Trophoblast cell (in vitro differentiated cells and primary cell): ENCODE measurements at regions not wholly inside any gene's neighbourhood (a gene's known extent, or its start where the extent isn't known, plus 50 kb on each side); places are given as distances from the start of the nearest gene placed in this dataset.
A peak's percentile ranks its signal among the peaks of the same experiment; 100 is the strongest.

Experiments used
- DNase-seq, 2 donors: peaks; one replicate each; pipeline ENCODE4 v3.0.0-alpha.2; 2016
- H2AFZ ChIP-seq: 2 replicates; pipeline ENCODE4 v1.6.1; 2013; ENCODE audit warnings: low read length, moderate library complexity, mild to moderate bottlenecking; ENCODE audit not compliant: insufficient read depth, poor library complexity
- H2AK5ac ChIP-seq: 2 replicates; pipeline ENCODE4 v1.6.1; 2013; ENCODE audit warnings: mild to moderate bottlenecking, low read length
- H2BK120ac ChIP-seq: 2 replicates; pipeline ENCODE4 v1.6.1; 2013; ENCODE audit warnings: low read length, mild to moderate bottlenecking, moderate library complexity; ENCODE audit not compliant: insufficient read depth, poor library complexity
- H2BK12ac ChIP-seq: 2 replicates; pipeline ENCODE4 v1.6.1; 2013; ENCODE audit warnings: mild to moderate bottlenecking, low read length, moderate library complexity
- H2BK5ac ChIP-seq: 2 replicates; pipeline ENCODE4 v1.6.1; 2013; ENCODE audit warnings: low read length, low read depth, moderate library complexity, mild to moderate bottlenecking; ENCODE audit not compliant: poor library complexity
- H3K14ac ChIP-seq: 2 replicates; pipeline ENCODE4 v1.6.1; 2013; ENCODE audit warnings: mild to moderate bottlenecking, low read length
- H3K18ac ChIP-seq: 2 replicates; pipeline ENCODE4 v1.6.1; 2013; ENCODE audit warnings: mild to moderate bottlenecking, low read length
- H3K23ac ChIP-seq: 2 replicates; pipeline ENCODE4 v1.6.1; 2013; ENCODE audit warnings: low read length
- H3K27ac ChIP-seq: 2 replicates; pipeline ENCODE4 v1.5.1; 2013; ENCODE audit warnings: low read depth, mild to moderate bottlenecking, inconsistent platforms, low read length, moderate library complexity
- H3K27me3 ChIP-seq: 2 replicates; pipeline ENCODE4 v1.6.1; 2013; ENCODE audit warnings: inconsistent platforms, mild to moderate bottlenecking, low read length, moderate library complexity; ENCODE audit not compliant: insufficient read depth
- H3K36me3 ChIP-seq, 2 experiments: 1 replicate in 1 of 2; 2 replicates in 1 of 2; pipeline ENCODE4 v1.6.1; 2013; ENCODE audit warnings: low read length in 2 of 2, mild to moderate bottlenecking in 2 of 2, moderate library complexity in 1 of 2; ENCODE audit not compliant: insufficient read depth in 2 of 2, control insufficient read depth in 1 of 2
- H3K4ac ChIP-seq: 2 replicates; pipeline ENCODE4 v1.6.1; 2013; ENCODE audit warnings: low read depth, mild to moderate bottlenecking, low read length, moderate library complexity
- H3K4me1 ChIP-seq, 2 experiments: 1 replicate in 1 of 2; 2 replicates in 1 of 2; pipeline ENCODE4 v1.6.1; 2013; ENCODE audit warnings: low read length in 2 of 2, mild to moderate bottlenecking in 2 of 2, moderate library complexity in 1 of 2; ENCODE audit not compliant: insufficient read depth in 2 of 2, control insufficient read depth in 1 of 2
- H3K4me2 ChIP-seq: 2 replicates; pipeline ENCODE4 v1.6.1; 2013; ENCODE audit warnings: inconsistent platforms, mild to moderate bottlenecking, low read length, moderate library complexity
- H3K4me3 ChIP-seq: 2 replicates; pipeline ENCODE4 v1.5.1; 2013; ENCODE audit warnings: mild to moderate bottlenecking, low read depth, low read length, inconsistent platforms
- H3K79me1 ChIP-seq: one replicate; pipeline ENCODE4 v1.6.1; 2013; ENCODE audit warnings: low read length
- H3K79me2 ChIP-seq: 2 replicates; pipeline ENCODE4 v1.6.1; 2013; ENCODE audit warnings: low read length, mild to moderate bottlenecking; ENCODE audit not compliant: control insufficient read depth, insufficient read depth, poor library complexity
- H3K9ac ChIP-seq: 2 replicates; pipeline ENCODE4 v1.6.1; 2013; ENCODE audit warnings: mild to moderate bottlenecking, low read length
- H3K9me3 ChIP-seq: 2 replicates; pipeline ENCODE4 v1.6.1; 2013; ENCODE audit warnings: low read depth, mild to moderate bottlenecking, control low read depth, inconsistent platforms, low read length; ENCODE audit not compliant: insufficient read depth
- H4K12ac ChIP-seq: 2 replicates; pipeline ENCODE4 v1.6.1; 2013; ENCODE audit warnings: low read depth, mild to moderate bottlenecking, low read length, moderate library complexity
- H4K8ac ChIP-seq: 2 replicates; pipeline ENCODE4 v1.6.1; 2013; ENCODE audit warnings: low read depth, mild to moderate bottlenecking, low read length, moderate library complexity
- H4K91ac ChIP-seq: one replicate; pipeline ENCODE4 v1.6.1; 2013; ENCODE audit warnings: low read depth, mild to moderate bottlenecking, low read length, moderate library complexity
- WGBS: extraction: QIAGEN DNeasy Blood & Tissue Kit; methylation state at CpG from one replicate; pipeline ENCODE4 v1.1.7; 2013; ENCODE audit warnings: missing lambda C conversion rate; ENCODE audit not compliant: insufficient read length, insufficient coverage; ENCODE audit errors: extremely low coverage; 5-methylcytosine and 5-hydroxymethylcytosine counted together

- Histone ChIP-seq H3K4me1 (peaks cover 9 to 10% of the 10 kb centered on the region in 2 experiments), H3K79me2 (peaks cover 4% of the 10 kb centered on the region), H4K12ac (no peak overlapping the region), H3K36me3 (no peaks in the 10 kb centered on the region), H4K91ac (peak overlapping the region; percentile 100), H3K14ac (peak overlapping the region; percentile 99), H2AK5ac (peak overlapping the region; percentile 98), H2BK5ac (peak overlapping the region; percentile 49), H4K8ac (no peak overlapping the region), H2BK120ac (peak overlapping the region; percentile 97), H3K79me1 (peaks cover 33% of the 10 kb centered on the region), H3K23ac (no peak overlapping the region), H3K4me3 (no peak overlapping the region), H2BK12ac (peak overlapping the region; percentile 98), H3K9me3 (no peaks in the 10 kb centered on the region), H3K4ac (peak overlapping the region; percentile 63), H3K18ac (no peak overlapping the region), H3K9ac (no peak overlapping the region), H3K4me2 (no peak overlapping the region), H2AFZ (no peak overlapping the region), H3K27me3 (no peaks in the 10 kb centered on the region), H3K27ac (no peak overlapping the region)
- WGBS = no CpG with 5 or more reads among the region's 4 CpGs
- DNase-seq = no peak
Observed at GRCh38 chr10:43818687-43819086, 170.0 kb upstream of the ZNF32 start.

- Histone ChIP-seq H3K4me2 (no peak overlapping the region), H3K9me3 (no peaks in the 10 kb centered on the region), H3K79me2 (peaks cover 4% of the 10 kb centered on the region), H2AFZ (peak overlapping the region; percentile 67), H4K8ac (peak overlapping the region; percentile 79), H3K27ac (peak overlapping the region; percentile 92), H3K18ac (peak overlapping the region; percentile 98), H3K4ac (peak overlapping the region; percentile 90), H2BK120ac (peak overlapping the region; percentile 99), H3K14ac (peak overlapping the region; percentile 98), H2BK5ac (peak overlapping the region; percentile 97), H2AK5ac (peak overlapping the region; percentile 98), H2BK12ac (peak overlapping the region; percentile 100), H4K91ac (peak overlapping the region; percentile 100), H4K12ac (no peak overlapping the region), H3K4me1 (peaks cover 9 to 10% of the 10 kb centered on the region in 2 experiments), H3K23ac (no peak overlapping the region), H3K27me3 (no peaks in the 10 kb centered on the region), H3K79me1 (peaks cover 32% of the 10 kb centered on the region), H3K36me3 (no peaks in the 10 kb centered on the region), H3K9ac (no peak overlapping the region), H3K4me3 (no peak overlapping the region)
- no CpG with 5 or more reads among the region's 4 CpGs for WGBS
- peak in 1 of 2 donors; percentile 52 for DNase-seq
Observed at GRCh38 chr10:43817368-43817767, 168.7 kb upstream of the ZNF32 start.

- H2AFZ ChIP-seq = peak overlapping the region; percentile 17
- H3K79me2 ChIP-seq = peaks cover 4% of the 10 kb centered on the region
- peak overlapping the region; percentile 29 for H3K4me2 ChIP-seq
- no peak overlapping the region for H3K23ac ChIP-seq
- no peak overlapping the region for H3K4me3 ChIP-seq
- no peak overlapping the region for H4K12ac ChIP-seq
- H3K36me3 ChIP-seq = no peaks in the 10 kb centered on the region
- H3K4me1 ChIP-seq = peaks cover 9 to 10% of the 10 kb centered on the region in 2 experiments
- H3K27me3 ChIP-seq = no peaks in the 10 kb centered on the region
- H2BK120ac ChIP-seq = peak overlapping the region; percentile 98
- no peak overlapping the region for H3K14ac ChIP-seq
- peak overlapping the region; percentile 96 for H3K27ac ChIP-seq
- no peaks in the 10 kb centered on the region for H3K9me3 ChIP-seq
- no peak overlapping the region for H3K9ac ChIP-seq
- H2BK12ac ChIP-seq = peak overlapping the region; percentile 63
- H3K79me1 ChIP-seq = peaks cover 32% of the 10 kb centered on the region
- no CpG with 5 or more reads among the region's 10 CpGs for WGBS
- peak overlapping the region; percentile 22 for H4K8ac ChIP-seq
- no peak overlapping the region for H2AK5ac ChIP-seq
- peak; percentile 74 to 88 for DNase-seq
- H3K4ac ChIP-seq = no peak overlapping the region
- H2BK5ac ChIP-seq = peak overlapping the region; percentile 97
- no peak overlapping the region for H3K18ac ChIP-seq
- peak overlapping the region; percentile 66 for H4K91ac ChIP-seq
Observed at GRCh38 chr10:43816351-43817321, 168.0 kb upstream of the ZNF32 start.

GRCh38 chr10:43815181-43815885, 166.7 kb upstream of the ZNF32 start:
- Histone ChIP-seq H4K91ac (peak overlapping the region; percentile 60), H2BK12ac (peak overlapping the region; percentile 98), H4K12ac (no peak overlapping the region), H3K4me2 (no peak overlapping the region), H3K27ac (peak overlapping the region; percentile 96), H3K4ac (peak overlapping the region; percentile 81), H3K79me2 (peaks cover 4% of the 10 kb centered on the region), H2AK5ac (peak overlapping the region; percentile 85), H3K9me3 (no peaks in the 10 kb centered on the region), H2BK120ac (peak overlapping the region; percentile 95), H3K14ac (peak overlapping the region; percentile 78), H2AFZ (no peak overlapping the region), H3K18ac (peak overlapping the region; percentile 93), H3K4me1 (peaks cover 9 to 10% of the 10 kb centered on the region in 2 experiments), H3K9ac (no peak overlapping the region), H3K23ac (no peak overlapping the region), H3K27me3 (no peaks in the 10 kb centered on the region), H3K79me1 (peaks cover 28% of the 10 kb centered on the region), H2BK5ac (peak overlapping the region; percentile 94), H4K8ac (peak overlapping the region; percentile 55), H3K4me3 (no peak overlapping the region), H3K36me3 (no peaks in the 10 kb centered on the region)
- no peak for DNase-seq
- WGBS = no CpG with 5 or more reads among the region's 2 CpGs
